AG10803 (cell line): ENCODE measurements at regions not wholly inside any gene's neighbourhood (a gene's known extent, or its start where the extent isn't known, plus 50 kb on each side); places are given as distances from the start of the nearest gene placed in this dataset.

ENCODE experiments used
- DNase-seq: peaks from one replicate; pipeline ENCODE4 v3.0.0; 2010; ENCODE audit warnings: low read depth
- H3K4me3 ChIP-seq: 2 replicates; pipeline ENCODE4 v1.5.1; 2011; ENCODE audit warnings: mild to moderate bottlenecking, low read length, control low read depth
- CTCF ChIP-seq: conservative IDR thresholded peaks from 2 replicates; pipeline ENCODE4 v1.5.1; 2011; ENCODE audit warnings: mild to moderate bottlenecking, low read length, control low read depth, inconsistent platforms

DNA sequence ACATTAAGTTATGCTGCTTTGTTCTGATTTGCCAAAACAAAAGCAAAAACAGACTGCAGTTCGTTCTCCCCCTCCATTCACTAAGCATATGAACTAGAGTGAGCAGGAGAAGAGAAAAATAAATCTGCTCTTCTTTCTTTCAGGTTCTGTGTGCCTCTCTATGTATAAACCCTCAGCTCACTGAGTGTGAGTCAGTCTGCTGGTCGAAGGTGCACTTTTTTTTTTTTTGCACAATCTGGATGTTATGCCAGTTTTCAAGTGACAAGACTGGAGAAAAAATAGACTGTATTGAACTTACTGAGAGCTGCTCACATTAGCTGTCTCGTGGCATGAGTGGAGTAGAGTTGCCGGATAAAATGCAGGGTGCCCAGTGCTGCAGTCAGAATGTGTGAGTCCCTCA, 244.6 kb upstream of the ATP10B start:
- no peak for TF ChIP-seq CTCF
- no peak for DNase-seq
- H3K4me3 ChIP-seq, result no peak overlapping the region

DNA sequence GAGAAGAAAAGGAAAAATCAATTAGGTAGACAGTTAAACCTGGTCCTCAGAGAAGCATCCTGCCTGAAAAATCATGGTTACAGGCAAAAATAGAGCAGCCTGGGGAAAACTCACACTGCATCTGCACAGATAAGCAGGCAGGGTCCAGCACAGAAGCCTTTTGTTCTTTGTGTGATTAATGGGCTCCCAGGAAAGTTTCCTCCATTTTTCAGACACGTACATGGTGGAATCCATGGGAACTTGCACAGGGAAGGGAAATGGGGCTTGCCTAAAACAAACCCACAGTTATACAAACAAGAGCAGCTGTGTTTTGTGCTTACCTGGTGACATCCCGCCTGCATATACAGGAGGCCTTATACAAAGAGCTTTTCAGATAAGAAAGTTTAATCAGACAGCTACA, 243.9 kb upstream of the ATP10B start:
- DNase-seq, result no peak
- no peak for TF ChIP-seq CTCF
- H3K4me3 ChIP-seq, result no peak overlapping the region

- DNase-seq, result peak; percentile 83
- no peak overlapping the region for H3K4me3 ChIP-seq
- no peak for TF ChIP-seq CTCF
Observed at GRCh38 chr5:161094411-161094810, 242.4 kb upstream of the ATP10B start.

GRCh38 chr5:161093100-161093499, 241.1 kb upstream of the ATP10B start:
- no peak for TF ChIP-seq CTCF
- peak; percentile 47 for DNase-seq
- H3K4me3 ChIP-seq, result no peak overlapping the region

DNA sequence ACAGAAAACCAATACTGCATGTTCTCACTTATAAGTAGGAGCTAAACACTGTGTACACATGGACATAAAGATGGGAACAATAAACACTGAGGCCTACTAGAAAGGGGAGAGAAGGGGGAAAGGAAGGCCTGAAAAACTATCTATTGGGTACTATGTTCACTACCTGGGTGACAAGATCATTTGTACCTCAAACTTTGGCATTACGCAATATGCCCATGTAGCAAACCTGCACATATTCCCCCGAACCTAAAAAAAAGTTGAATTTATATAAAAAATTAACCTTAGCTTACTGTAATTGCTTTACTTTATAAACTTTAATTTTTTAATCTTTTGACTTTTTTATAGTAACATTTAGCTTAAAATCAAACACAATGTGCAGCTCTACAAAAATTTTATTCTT, 237.6 kb upstream of the ATP10B start:
- no peak overlapping the region for H3K4me3 ChIP-seq
- TF ChIP-seq CTCF, result no peak
- no peak for DNase-seq

- no peak overlapping the region for H3K4me3 ChIP-seq
- no peak; the same call in 1 of the 2 replicates for TF ChIP-seq CTCF
- peak; percentile 74 for DNase-seq
Observed at GRCh38 chr5:161086461-161086860, 234.4 kb upstream of the ATP10B start.

GRCh38 chr5:161085056-161085455, 233.0 kb upstream of the ATP10B start:
- no peak for TF ChIP-seq CTCF
- H3K4me3 ChIP-seq, result no peak overlapping the region
- DNase-seq, result no peak
